Astrocyte (in vitro differentiated cells and primary cell): ENCODE measurements at regions not wholly inside any gene's neighbourhood (a gene's known extent, or its start where the extent isn't known, plus 50 kb on each side); places are given as distances from the start of the nearest gene placed in this dataset.
A peak's percentile ranks its signal among the peaks of the same experiment; 100 is the strongest.

ENCODE experiments used
- DNase-seq: peaks from one replicate; pipeline ENCODE4 v3.0.0-alpha.2; 2010; ENCODE audit warnings: low read depth
- FAIRE-seq: peaks from 2 replicates; lab custom pipeline; 2011; peaks lifted over from hg19 to GRCh38; lab: Jason Lieb, UNC
- H2AFZ ChIP-seq: 2 replicates; pipeline ENCODE4 v1.6.0; 2012; ENCODE audit warnings: low read depth, low read length, inconsistent platforms
- H3K27ac ChIP-seq: 2 replicates; pipeline ENCODE4 v1.5.1; 2011; ENCODE audit warnings: low read depth, low read length, inconsistent platforms
- H3K27me3 ChIP-seq: 2 replicates; pipeline ENCODE4 v1.6.0; 2011; ENCODE audit warnings: low read length, inconsistent platforms; ENCODE audit not compliant: insufficient read depth
- H3K36me3 ChIP-seq: 2 replicates; pipeline ENCODE4 v1.5.1; 2011; ENCODE audit warnings: low read length, inconsistent platforms; ENCODE audit not compliant: insufficient read depth
- H3K4me1 ChIP-seq: 2 replicates; pipeline ENCODE4 v1.5.1; 2011; ENCODE audit warnings: low read length, inconsistent platforms; ENCODE audit not compliant: insufficient read depth
- H3K4me2 ChIP-seq: 2 replicates; pipeline ENCODE4 v1.6.0; 2012; ENCODE audit warnings: low read length, inconsistent platforms
- H3K4me3 ChIP-seq: 2 replicates; pipeline ENCODE4 v1.5.1; 2011; ENCODE audit warnings: low read depth, mild to moderate bottlenecking, low read length, inconsistent platforms; ENCODE audit not compliant: insufficient read depth
- H3K79me2 ChIP-seq: 2 replicates; pipeline ENCODE4 v1.6.0; 2012; ENCODE audit warnings: mild to moderate bottlenecking, low read length, inconsistent platforms; ENCODE audit not compliant: insufficient read depth
- H3K9ac ChIP-seq: 2 replicates; pipeline ENCODE4 v1.6.0; 2012; ENCODE audit warnings: mild to moderate bottlenecking, low read length, inconsistent platforms
- H3K9me3 ChIP-seq: 2 replicates; pipeline ENCODE4 v1.5.1; 2012; ENCODE audit warnings: low read depth, mild to moderate bottlenecking, low read length, inconsistent platforms; ENCODE audit not compliant: insufficient read depth
- H4K20me1 ChIP-seq: 2 replicates; pipeline ENCODE4 v1.6.0; 2012; ENCODE audit warnings: low read length, inconsistent platforms; ENCODE audit not compliant: insufficient read depth
- H3K27ac Mint-ChIP-seq: one replicate; pipeline ENCODE4 v1.8.0; 2021; ENCODE audit warnings: mild to moderate bottlenecking, mixed read lengths; ENCODE audit not compliant: unreplicated experiment
- H3K27me3 Mint-ChIP-seq: one replicate; pipeline ENCODE4 v1.8.0; 2021; ENCODE audit warnings: low read depth, mixed read lengths; ENCODE audit not compliant: unreplicated experiment
- H3K36me3 Mint-ChIP-seq: one replicate; pipeline ENCODE4 v1.8.0; 2021; ENCODE audit warnings: low read depth, mixed read lengths; ENCODE audit not compliant: unreplicated experiment
- H3K4me1 Mint-ChIP-seq: one replicate; pipeline ENCODE4 v1.8.0; 2021; ENCODE audit warnings: low read depth, mixed read lengths; ENCODE audit not compliant: unreplicated experiment
- H3K4me3 Mint-ChIP-seq: one replicate; pipeline ENCODE4 v1.8.0; 2021; ENCODE audit warnings: mild to moderate bottlenecking, moderate library complexity, mixed read lengths; ENCODE audit not compliant: unreplicated experiment
- H3K9me3 Mint-ChIP-seq: one replicate; pipeline ENCODE4 v1.8.0; 2021; ENCODE audit warnings: mild to moderate bottlenecking, mixed read lengths; ENCODE audit not compliant: unreplicated experiment
- CTCF ChIP-seq: IDR thresholded peaks from 2 replicates; pipeline ENCODE4 v1.5.1; 2011; ENCODE audit warnings: low read depth, mild to moderate bottlenecking, inconsistent platforms, low read length, moderate library complexity; ENCODE audit not compliant: insufficient read depth
- EZH2 ChIP-seq: IDR thresholded peaks from 2 replicates; pipeline ENCODE4 v1.6.1; 2012; ENCODE audit warnings: mild to moderate bottlenecking, low read length, inconsistent platforms; ENCODE audit not compliant: insufficient read depth

- Mint-ChIP-seq H3K36me3 (no peaks in the 10 kb centered on the region), H3K4me3 (no peak overlapping the region), H3K27ac (peak overlapping the region; percentile 76), H3K27me3 (no peaks in the 10 kb centered on the region), H3K4me1 (peaks cover 32% of the 10 kb centered on the region), H3K9me3 (peaks cover 1% of the 10 kb centered on the region)
- peak; percentile 93 for DNase-seq
- peak; percentile 66 for FAIRE-seq
- Histone ChIP-seq H3K36me3 (no peaks in the 10 kb centered on the region), H3K4me3 (no peak overlapping the region), H3K9me3 (no peaks in the 10 kb centered on the region), H3K79me2 (no peaks in the 10 kb centered on the region), H3K9ac (no peak overlapping the region), H4K20me1 (no peaks in the 10 kb centered on the region), H3K27me3 (no peaks in the 10 kb centered on the region), H3K4me1 (peaks cover 6% of the 10 kb centered on the region), H3K27ac (peak overlapping the region; percentile 27), H3K4me2 (peak overlapping the region; percentile 42), H2AFZ (no peak overlapping the region)
- TF ChIP-seq EZH2 (no peak), CTCF (no peak)
These were observed 161.2 kb upstream of the TMCO5A start for GRCh38 chr15:37773111-37773860.

GRCh38 chr15:37774961-37775360, 159.5 kb upstream of the TMCO5A start:
- Histone ChIP-seq H3K27ac (no peak overlapping the region), H3K9me3 (no peaks in the 10 kb centered on the region), H3K4me3 (no peak overlapping the region), H3K27me3 (no peaks in the 10 kb centered on the region), H3K4me2 (no peak overlapping the region), H3K9ac (no peak overlapping the region), H2AFZ (no peak overlapping the region), H3K36me3 (no peaks in the 10 kb centered on the region), H3K4me1 (peaks cover 6% of the 10 kb centered on the region), H3K79me2 (no peaks in the 10 kb centered on the region), H4K20me1 (no peaks in the 10 kb centered on the region)
- no peaks in the 10 kb centered on the region for H3K36me3 Mint-ChIP-seq
- peaks cover 32% of the 10 kb centered on the region for H3K4me1 Mint-ChIP-seq
- no peaks in the 10 kb centered on the region for H3K27me3 Mint-ChIP-seq
- peaks cover 3% of the 10 kb centered on the region for H3K9me3 Mint-ChIP-seq
- DNase-seq (no peak), FAIRE-seq (no peak)
- no peak overlapping the region for H3K4me3 Mint-ChIP-seq
- no peak overlapping the region for H3K27ac Mint-ChIP-seq
- no peak for TF ChIP-seq CTCF
- TF ChIP-seq EZH2: no peak

GRCh38 chr15:37777006-37777405, 157.4 kb upstream of the TMCO5A start:
- Mint-ChIP-seq H3K27ac (no peak overlapping the region), H3K4me3 (no peak overlapping the region), H3K4me1 (peaks cover 22% of the 10 kb centered on the region), H3K27me3 (no peaks in the 10 kb centered on the region), H3K36me3 (no peaks in the 10 kb centered on the region), H3K9me3 (peaks cover 3% of the 10 kb centered on the region)
- no peak overlapping the region for H3K4me2 ChIP-seq
- no peak overlapping the region for H3K9ac ChIP-seq
- H3K4me3 ChIP-seq: no peak overlapping the region
- peaks cover 6% of the 10 kb centered on the region for H3K4me1 ChIP-seq
- no peaks in the 10 kb centered on the region for H4K20me1 ChIP-seq
- no peak overlapping the region for H2AFZ ChIP-seq
- DNase-seq (no peak), FAIRE-seq (no peak)
- no peaks in the 10 kb centered on the region for H3K36me3 ChIP-seq
- H3K27me3 ChIP-seq: no peaks in the 10 kb centered on the region
- TF ChIP-seq CTCF (no peak), EZH2 (no peak)
- no peaks in the 10 kb centered on the region for H3K9me3 ChIP-seq
- no peaks in the 10 kb centered on the region for H3K79me2 ChIP-seq
- no peak overlapping the region for H3K27ac ChIP-seq
